ENCODE measurements at regions not wholly inside any gene's neighbourhood (a gene's known extent, or its start where the extent isn't known, plus 50 kb on each side); places are given as distances from the start of the nearest gene placed in this dataset.

DNA sequence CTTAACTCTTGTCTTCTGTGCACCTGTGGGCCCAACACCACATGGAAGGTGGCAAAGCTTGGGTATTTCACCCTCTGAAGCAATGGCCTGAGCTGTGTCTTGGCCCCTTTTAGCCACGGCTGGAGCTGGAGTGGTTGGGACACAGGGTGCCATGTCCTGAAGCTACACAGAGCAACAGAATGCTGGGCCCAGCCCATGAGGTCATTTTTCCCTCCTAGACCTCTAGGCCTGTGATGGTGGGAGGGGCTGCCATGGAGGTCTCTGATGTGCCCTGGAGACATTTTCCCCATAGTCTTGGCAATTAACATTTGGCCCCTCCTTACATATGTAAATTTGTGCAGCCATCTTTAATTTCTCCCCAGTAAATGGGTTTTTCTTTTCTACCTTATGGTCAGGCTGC is 620.8 kb downstream of the RFPL4B start:
- TF ChIP-seq, protein P1, sequence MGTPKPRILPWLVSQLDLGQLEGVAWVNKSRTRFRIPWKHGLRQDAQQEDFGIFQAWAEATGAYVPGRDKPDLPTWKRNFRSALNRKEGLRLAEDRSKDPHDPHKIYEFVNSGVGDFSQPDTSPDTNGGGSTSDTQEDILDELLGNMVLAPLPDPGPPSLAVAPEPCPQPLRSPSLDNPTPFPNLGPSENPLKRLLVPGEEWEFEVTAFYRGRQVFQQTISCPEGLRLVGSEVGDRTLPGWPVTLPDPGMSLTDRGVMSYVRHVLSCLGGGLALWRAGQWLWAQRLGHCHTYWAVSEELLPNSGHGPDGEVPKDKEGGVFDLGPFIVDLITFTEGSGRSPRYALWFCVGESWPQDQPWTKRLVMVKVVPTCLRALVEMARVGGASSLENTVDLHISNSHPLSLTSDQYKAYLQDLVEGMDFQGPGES (IDR thresholded peaks at IDR 0.05; ENCODE audit: low read depth, low read length): no peak
- TF ChIP-seq FOXM1 (IDR thresholded peaks at IDR 0.05; ENCODE audit: low read depth) (no peak), TEAD4 (IDR thresholded peaks at IDR 0.05; ENCODE audit: borderline replicate concordance, insufficient read depth) (no peak), SIN3A (IDR thresholded peaks at IDR 0.05; ENCODE audit: borderline replicate concordance, low read depth, low read length) (no peak), GABPA (IDR thresholded peaks at IDR 0.05; ENCODE audit: low read depth) (no peak), YY1 (IDR thresholded peaks at IDR 0.05; ENCODE audit: low read depth) (no peak), EZH2phosphoT487 (IDR thresholded peaks at IDR 0.05; ENCODE audit: borderline replicate concordance, low read depth) (no peak), RCOR1 (IDR thresholded peaks at IDR 0.05; ENCODE audit: low read length) (no peak)
- TF ChIP-seq, protein P2, sequence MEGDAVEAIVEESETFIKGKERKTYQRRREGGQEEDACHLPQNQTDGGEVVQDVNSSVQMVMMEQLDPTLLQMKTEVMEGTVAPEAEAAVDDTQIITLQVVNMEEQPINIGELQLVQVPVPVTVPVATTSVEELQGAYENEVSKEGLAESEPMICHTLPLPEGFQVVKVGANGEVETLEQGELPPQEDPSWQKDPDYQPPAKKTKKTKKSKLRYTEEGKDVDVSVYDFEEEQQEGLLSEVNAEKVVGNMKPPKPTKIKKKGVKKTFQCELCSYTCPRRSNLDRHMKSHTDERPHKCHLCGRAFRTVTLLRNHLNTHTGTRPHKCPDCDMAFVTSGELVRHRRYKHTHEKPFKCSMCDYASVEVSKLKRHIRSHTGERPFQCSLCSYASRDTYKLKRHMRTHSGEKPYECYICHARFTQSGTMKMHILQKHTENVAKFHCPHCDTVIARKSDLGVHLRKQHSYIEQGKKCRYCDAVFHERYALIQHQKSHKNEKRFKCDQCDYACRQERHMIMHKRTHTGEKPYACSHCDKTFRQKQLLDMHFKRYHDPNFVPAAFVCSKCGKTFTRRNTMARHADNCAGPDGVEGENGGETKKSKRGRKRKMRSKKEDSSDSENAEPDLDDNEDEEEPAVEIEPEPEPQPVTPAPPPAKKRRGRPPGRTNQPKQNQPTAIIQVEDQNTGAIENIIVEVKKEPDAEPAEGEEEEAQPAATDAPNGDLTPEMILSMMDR (IDR thresholded peaks at IDR 0.05): no peak
- TF ChIP-seq, protein P3, sequence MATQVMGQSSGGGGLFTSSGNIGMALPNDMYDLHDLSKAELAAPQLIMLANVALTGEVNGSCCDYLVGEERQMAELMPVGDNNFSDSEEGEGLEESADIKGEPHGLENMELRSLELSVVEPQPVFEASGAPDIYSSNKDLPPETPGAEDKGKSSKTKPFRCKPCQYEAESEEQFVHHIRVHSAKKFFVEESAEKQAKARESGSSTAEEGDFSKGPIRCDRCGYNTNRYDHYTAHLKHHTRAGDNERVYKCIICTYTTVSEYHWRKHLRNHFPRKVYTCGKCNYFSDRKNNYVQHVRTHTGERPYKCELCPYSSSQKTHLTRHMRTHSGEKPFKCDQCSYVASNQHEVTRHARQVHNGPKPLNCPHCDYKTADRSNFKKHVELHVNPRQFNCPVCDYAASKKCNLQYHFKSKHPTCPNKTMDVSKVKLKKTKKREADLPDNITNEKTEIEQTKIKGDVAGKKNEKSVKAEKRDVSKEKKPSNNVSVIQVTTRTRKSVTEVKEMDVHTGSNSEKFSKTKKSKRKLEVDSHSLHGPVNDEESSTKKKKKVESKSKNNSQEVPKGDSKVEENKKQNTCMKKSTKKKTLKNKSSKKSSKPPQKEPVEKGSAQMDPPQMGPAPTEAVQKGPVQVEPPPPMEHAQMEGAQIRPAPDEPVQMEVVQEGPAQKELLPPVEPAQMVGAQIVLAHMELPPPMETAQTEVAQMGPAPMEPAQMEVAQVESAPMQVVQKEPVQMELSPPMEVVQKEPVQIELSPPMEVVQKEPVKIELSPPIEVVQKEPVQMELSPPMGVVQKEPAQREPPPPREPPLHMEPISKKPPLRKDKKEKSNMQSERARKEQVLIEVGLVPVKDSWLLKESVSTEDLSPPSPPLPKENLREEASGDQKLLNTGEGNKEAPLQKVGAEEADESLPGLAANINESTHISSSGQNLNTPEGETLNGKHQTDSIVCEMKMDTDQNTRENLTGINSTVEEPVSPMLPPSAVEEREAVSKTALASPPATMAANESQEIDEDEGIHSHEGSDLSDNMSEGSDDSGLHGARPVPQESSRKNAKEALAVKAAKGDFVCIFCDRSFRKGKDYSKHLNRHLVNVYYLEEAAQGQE (IDR thresholded peaks at IDR 0.05; ENCODE audit: low read depth, low read length): no peak

All from SK-N-SH (cell line).